IMR-90 (cell line): ENCODE measurements at regions not wholly inside any gene's neighbourhood (a gene's known extent, or its start where the extent isn't known, plus 50 kb on each side); places are given as distances from the start of the nearest gene placed in this dataset.

Source experiments
- BHLHE40 ChIP-seq: fragments of 150-350 bp; IDR thresholded peaks from 2 replicates; pipeline ENCODE4 v1.6.1; 2016; ENCODE audit warnings: mild to moderate bottlenecking, low read depth, low read length
- CEBPB ChIP-seq: IDR thresholded peaks from 2 replicates; pipeline ENCODE4 v1.6.1; 2012; ENCODE audit warnings: low read depth, low read length, improper control_type of control experiment
- CHD1 ChIP-seq: IDR thresholded peaks from 2 replicates; pipeline ENCODE4 v1.6.1; 2012; ENCODE audit warnings: low read depth, low read length, improper control_type of control experiment
- CTCF ChIP-seq: conservative IDR thresholded peaks from 2 replicates; pipeline ENCODE4 v1.5.1; 2012; ENCODE audit warnings: mild to moderate bottlenecking, low read depth, low read length, improper control_type of control experiment
- ELK1 ChIP-seq: fragments of 150-350 bp; IDR thresholded peaks from 2 replicates; pipeline ENCODE4 v1.6.1; 2016; ENCODE audit warnings: low read depth, mild to moderate bottlenecking, low read length, moderate library complexity, borderline replicate concordance
- MAFK ChIP-seq: IDR thresholded peaks from 2 replicates; pipeline ENCODE4 v1.6.1; 2012; ENCODE audit warnings: low read depth, low read length, improper control_type of control experiment
- MXI1 ChIP-seq: IDR thresholded peaks from 2 replicates; pipeline ENCODE4 v1.6.1; 2012; ENCODE audit warnings: low read depth, mild to moderate bottlenecking, low read length, moderate library complexity, borderline replicate concordance
- POLR2A ChIP-seq: IDR thresholded peaks from 2 replicates; pipeline ENCODE4 v1.6.1; 2012; ENCODE audit warnings: mild to moderate bottlenecking, low read depth, low read length
- RAD21 ChIP-seq: IDR thresholded peaks from 2 replicates; pipeline ENCODE4 v1.6.1; 2012; ENCODE audit warnings: low read length, improper control_type of control experiment
- RFX5 ChIP-seq: IDR thresholded peaks from 2 replicates; pipeline ENCODE4 v1.8.0; 2012; ENCODE audit warnings: low read depth, mild to moderate bottlenecking, low read length, moderate library complexity
- SMC3 ChIP-seq: fragments of 150-350 bp; IDR thresholded peaks from 2 replicates; pipeline ENCODE4 v1.6.1; 2016; ENCODE audit warnings: low read depth, mild to moderate bottlenecking, antibody characterized with exemption, low read length, moderate library complexity

GRCh38 chr17:427891-428290 is 75.3 kb upstream of the RPH3AL start:
- TF ChIP-seq POLR2A (no peak), RAD21 (no peak), CTCF (no peak), CEBPB (no peak), MXI1 (no peak), SMC3 (no peak), ELK1 (no peak), CHD1 (no peak), BHLHE40 (no peak), MAFK (no peak), RFX5 (no peak)
